Effector memory CD4-positive, alpha-beta T cell (primary cell): ENCODE measurements at regions not wholly inside any gene's neighbourhood (a gene's known extent, or its start where the extent isn't known, plus 50 kb on each side); places are given as distances from the start of the nearest gene placed in this dataset.

Experiments used
- DNase-seq, 3 donors: peaks; one replicate each; pipeline ENCODE4 v3.0.0-alpha.2; 2020
- H3K27ac ChIP-seq: 2 replicates; pipeline ENCODE4 v1.7.0; 2013; ENCODE audit warnings: mild to moderate bottlenecking, low read length, moderate library complexity; ENCODE audit not compliant: insufficient read depth, poor library complexity, severe bottlenecking
- H3K27me3 ChIP-seq: replicated peaks from 2 replicates; pipeline ENCODE4 v1.7.0; 2013; ENCODE audit warnings: mild to moderate bottlenecking, low read length; ENCODE audit not compliant: insufficient read depth, control insufficient read depth, poor library complexity, severe bottlenecking
- H3K36me3 ChIP-seq: 2 replicates; pipeline ENCODE4 v1.7.0; 2013; ENCODE audit warnings: mild to moderate bottlenecking, low read length, moderate library complexity; ENCODE audit not compliant: control insufficient read depth, insufficient read depth
- H3K4me1 ChIP-seq: 2 replicates; pipeline ENCODE4 v1.7.0; 2013; ENCODE audit warnings: low read length, mild to moderate bottlenecking; ENCODE audit not compliant: control insufficient read depth, insufficient read depth, poor library complexity, severe bottlenecking
- H3K4me3 ChIP-seq: 2 replicates; pipeline ENCODE4 v1.7.0; 2013; ENCODE audit warnings: low read length, low read depth, mild to moderate bottlenecking; ENCODE audit not compliant: insufficient read depth, poor library complexity, severe bottlenecking
- H3K9me3 ChIP-seq: 2 replicates; pipeline ENCODE4 v1.7.0; 2013; ENCODE audit warnings: mild to moderate bottlenecking, low read length, moderate library complexity; ENCODE audit not compliant: control insufficient read depth

GRCh38 chr10:78134773-78135306 is 101.2 kb downstream of the RPS24 start:
- Histone ChIP-seq H3K4me1 (no peaks in the 10 kb centered on the region), H3K36me3 (no peaks in the 10 kb centered on the region)
- no peak for DNase-seq

DNA sequence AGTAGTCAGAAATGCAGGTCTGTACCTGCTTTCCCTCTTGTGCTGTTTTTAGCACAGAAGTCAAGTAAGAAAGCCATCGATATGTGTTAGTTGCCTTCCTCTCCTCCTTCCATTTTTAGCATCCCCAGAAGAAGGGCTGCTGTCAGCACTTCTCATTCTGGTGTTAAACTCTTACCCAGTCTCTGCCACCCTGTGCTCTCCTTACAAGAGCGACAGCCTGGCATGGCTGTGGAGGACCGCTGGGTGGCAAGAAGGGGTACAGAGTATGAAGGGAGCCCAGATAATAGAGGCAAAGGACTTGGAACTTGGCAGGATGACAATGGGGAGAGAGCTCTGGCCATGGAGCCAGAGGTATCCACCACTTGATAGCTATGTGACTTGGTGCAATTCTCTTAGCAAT is 103.5 kb downstream of the RPS24 start:
- Histone ChIP-seq H3K4me3 (no peak overlapping the region), H3K36me3 (no peaks in the 10 kb centered on the region), H3K9me3 (no peaks in the 10 kb centered on the region), H3K27me3 (no peaks in the 10 kb centered on the region), H3K4me1 (no peaks in the 10 kb centered on the region), H3K27ac (no peak overlapping the region)
- DNase-seq: no peak

More at GRCh38 chr10:78134773-78135306, 101.2 kb downstream of the RPS24 start:
- Histone ChIP-seq H3K9me3 (no peaks in the 10 kb centered on the region), H3K27me3 (no peaks in the 10 kb centered on the region), H3K27ac (no peak overlapping the region), H3K4me3 (no peak overlapping the region)

DNA sequence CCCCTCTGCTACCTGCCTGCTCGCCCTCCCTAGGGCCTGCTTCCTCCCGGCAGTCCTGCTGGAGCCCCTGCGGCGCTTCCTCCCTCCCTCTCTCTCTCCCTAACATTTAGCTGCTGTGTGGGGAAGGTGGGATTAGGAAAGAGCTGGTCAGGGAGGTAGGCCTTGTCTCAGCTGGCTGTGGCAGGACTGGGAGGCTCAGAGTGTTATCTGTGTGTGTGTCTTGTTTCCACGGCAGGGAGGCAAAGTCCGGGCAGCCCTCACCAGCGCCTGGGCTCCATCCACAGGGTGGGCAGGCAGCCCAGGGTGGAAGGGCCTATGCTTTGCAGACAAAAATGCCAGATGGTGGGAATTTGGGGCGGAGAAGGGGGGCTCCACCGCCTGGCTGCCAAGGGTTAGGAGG is 105.7 kb downstream of the RPS24 start:
- Histone ChIP-seq H3K27ac (no peak overlapping the region), H3K9me3 (no peaks in the 10 kb centered on the region), H3K4me3 (no peak overlapping the region), H3K27me3 (no peaks in the 10 kb centered on the region), H3K36me3 (no peaks in the 10 kb centered on the region), H3K4me1 (no peaks in the 10 kb centered on the region)
- DNase-seq: no peak

GRCh38 chr10:78140066-78140630 is 106.5 kb downstream of the RPS24 start:
- H3K36me3 ChIP-seq: no peaks in the 10 kb centered on the region
- no peak overlapping the region for H3K27ac ChIP-seq
- DNase-seq: no peak
- H3K4me3 ChIP-seq: no peak overlapping the region
- H3K27me3 ChIP-seq: no peaks in the 10 kb centered on the region
- no peaks in the 10 kb centered on the region for H3K4me1 ChIP-seq
- no peaks in the 10 kb centered on the region for H3K9me3 ChIP-seq

- no peaks in the 10 kb centered on the region for H3K4me1 ChIP-seq
- no peaks in the 10 kb centered on the region for H3K9me3 ChIP-seq
- no peaks in the 10 kb centered on the region for H3K36me3 ChIP-seq
- no peak for DNase-seq
- no peak overlapping the region for H3K27ac ChIP-seq
- no peak overlapping the region for H3K4me3 ChIP-seq
- H3K27me3 ChIP-seq: no peaks in the 10 kb centered on the region
Observed at GRCh38 chr10:78143576-78143975, 109.9 kb downstream of the RPS24 start.

GRCh38 chr10:78146200-78146599 is 112.5 kb downstream of the RPS24 start:
- no peak for DNase-seq
- Histone ChIP-seq H3K4me3 (no peak overlapping the region), H3K27me3 (no peaks in the 10 kb centered on the region), H3K27ac (no peak overlapping the region), H3K4me1 (no peaks in the 10 kb centered on the region), H3K9me3 (no peaks in the 10 kb centered on the region), H3K36me3 (no peaks in the 10 kb centered on the region)

- Histone ChIP-seq H3K4me3 (no peak overlapping the region), H3K4me1 (no peaks in the 10 kb centered on the region), H3K27ac (no peak overlapping the region), H3K9me3 (no peaks in the 10 kb centered on the region), H3K27me3 (no peaks in the 10 kb centered on the region), H3K36me3 (no peaks in the 10 kb centered on the region)
- DNase-seq: no peak
Observed at GRCh38 chr10:78147202-78147601, 113.5 kb downstream of the RPS24 start.

GRCh38 chr10:78148216-78148960 is 114.7 kb downstream of the RPS24 start:
- Histone ChIP-seq H3K27ac (no peak overlapping the region), H3K9me3 (no peaks in the 10 kb centered on the region), H3K4me1 (no peaks in the 10 kb centered on the region), H3K27me3 (no peaks in the 10 kb centered on the region), H3K36me3 (no peaks in the 10 kb centered on the region), H3K4me3 (no peak overlapping the region)
- DNase-seq: no peak

DNA sequence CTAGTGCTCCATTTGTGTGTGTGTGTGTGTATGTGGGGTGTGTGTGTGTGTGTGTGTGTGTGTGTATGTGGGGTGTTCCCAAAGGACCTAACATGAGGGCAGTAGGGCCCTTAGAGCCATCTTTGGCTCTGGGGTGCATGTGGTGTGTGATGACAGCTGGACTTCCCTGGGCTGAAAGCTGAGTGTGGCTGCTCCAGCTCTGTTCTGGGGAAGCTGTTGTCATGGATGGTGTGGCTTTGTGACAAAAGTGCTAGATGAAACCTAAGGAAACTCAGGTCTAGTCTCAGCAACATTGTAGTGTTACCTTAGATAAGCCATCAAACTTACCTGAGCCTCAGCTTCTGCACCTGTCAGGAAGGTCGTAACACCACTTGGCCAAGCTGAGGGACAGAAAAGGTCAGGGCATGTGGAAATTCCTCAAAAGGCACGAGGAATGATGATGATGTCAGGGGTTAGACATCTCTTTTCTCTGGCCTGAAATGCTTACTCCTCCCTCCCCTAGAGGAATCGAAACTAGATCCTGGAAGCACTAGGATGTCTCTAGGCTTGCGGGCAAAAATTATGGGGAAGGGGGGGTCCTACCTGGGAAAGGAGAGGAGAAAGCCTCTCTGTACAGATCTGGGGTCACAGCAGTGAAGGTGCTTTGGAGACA is 115.4 kb downstream of the RPS24 start:
- no peaks in the 10 kb centered on the region for H3K36me3 ChIP-seq
- no peaks in the 10 kb centered on the region for H3K27me3 ChIP-seq
- no peak overlapping the region for H3K27ac ChIP-seq
- no peak overlapping the region for H3K4me3 ChIP-seq
- no peaks in the 10 kb centered on the region for H3K9me3 ChIP-seq
- no peaks in the 10 kb centered on the region for H3K4me1 ChIP-seq
- DNase-seq: no peak

DNA sequence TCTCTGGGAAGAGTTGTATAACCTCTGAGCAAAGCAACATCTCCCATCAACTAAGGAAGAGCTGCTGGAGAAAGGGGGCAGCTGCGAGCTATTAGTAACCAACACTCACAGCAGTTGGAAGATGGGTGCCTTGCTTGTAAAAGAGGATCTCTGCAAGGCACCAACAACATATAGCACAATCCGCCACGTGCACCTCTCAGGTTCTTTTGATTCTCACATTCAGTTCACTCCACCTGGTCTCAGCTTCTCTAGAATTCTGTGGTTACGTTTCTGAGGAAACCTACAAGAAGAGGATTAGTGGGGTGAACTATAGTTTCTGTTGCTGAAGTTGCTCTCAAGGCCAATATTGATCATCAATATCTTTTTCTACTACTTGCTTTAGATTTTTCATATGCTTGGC is 117.1 kb downstream of the RPS24 start:
- Histone ChIP-seq H3K27me3 (no peaks in the 10 kb centered on the region), H3K4me1 (no peaks in the 10 kb centered on the region), H3K9me3 (no peaks in the 10 kb centered on the region), H3K27ac (no peak overlapping the region), H3K4me3 (no peak overlapping the region), H3K36me3 (no peaks in the 10 kb centered on the region)
- no peak for DNase-seq
